GM12892 (cell line): ENCODE measurements at regions not wholly inside any gene's neighbourhood (a gene's known extent, or its start where the extent isn't known, plus 50 kb on each side); places are given as distances from the start of the nearest gene placed in this dataset.

Experiments
- POLR2AphosphoS5 ChIP-seq: IDR thresholded peaks from 2 replicates; pipeline ENCODE4 v1.6.1; 2011; ENCODE audit warnings: low read depth, low read length, control low read depth
- TAF1 ChIP-seq: IDR thresholded peaks from 2 replicates; pipeline ENCODE4 v1.6.1; 2011; ENCODE audit warnings: low read depth, mild to moderate bottlenecking, control low read depth, low read length, borderline replicate concordance

DNA sequence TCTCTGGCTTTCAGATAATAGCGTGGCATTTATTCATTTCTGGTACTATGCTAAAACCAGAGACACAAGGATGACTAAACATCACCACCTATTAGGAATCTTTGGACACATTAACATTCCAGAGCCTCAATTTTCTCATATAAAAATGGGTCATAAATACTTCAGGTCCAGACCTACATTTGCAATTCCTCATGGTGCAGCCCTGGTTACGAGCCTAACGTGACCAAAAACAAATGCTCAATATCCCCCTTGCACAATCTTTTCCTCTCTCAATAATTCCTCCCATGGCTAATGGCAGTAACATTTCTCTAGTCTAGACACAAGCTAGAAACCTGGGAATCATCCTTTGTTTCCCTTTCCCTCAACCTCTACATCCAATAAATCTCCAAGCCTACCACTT, 112.8 kb upstream of the NABP1 start:
- no peak for TF ChIP-seq POLR2AphosphoS5
- TF ChIP-seq TAF1: no peak
